ENCODE measurements at regions not wholly inside any gene's neighbourhood (a gene's known extent, or its start where the extent isn't known, plus 50 kb on each side); places are given as distances from the start of the nearest gene placed in this dataset.

DNA sequence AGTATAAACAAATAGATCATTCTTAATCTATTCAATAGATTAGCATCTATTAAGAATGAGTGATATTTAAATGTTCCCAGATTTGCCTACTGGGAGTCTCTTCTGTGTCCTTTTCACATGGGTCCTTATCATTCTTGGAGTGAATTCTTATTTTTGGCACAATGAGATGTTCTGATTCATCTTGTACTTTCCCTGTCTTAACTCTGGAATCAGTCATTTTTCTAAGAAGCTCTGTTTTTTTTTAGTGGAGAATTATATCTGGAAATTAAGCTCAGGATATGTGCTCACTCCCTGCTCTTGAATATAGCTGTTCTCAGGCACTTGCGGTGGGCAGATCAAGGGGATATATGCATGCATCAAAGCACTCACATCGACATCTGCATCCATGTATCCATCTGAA, 625.3 kb upstream of the HS3ST1 start:
- Histone ChIP-seq H3F3A (replicated peaks; ENCODE audit: insufficient read depth) (no peaks in the 10 kb centered on the region), H3K4me1 (ENCODE audit: control insufficient read depth in 1 of 2, insufficient read depth in 2 of 2, low read depth in 1 of 2, low read length in 1 of 2) (no peaks in the 10 kb centered on the region), H3K27me3 (ENCODE audit: insufficient read depth) (no peaks in the 10 kb centered on the region), H3K9me2 (no peaks in the 10 kb centered on the region), H3K36me3 (replicated peaks in 1 of 2; ENCODE audit: control insufficient read depth in 1 of 2, insufficient read depth in 2 of 2, low read length in 1 of 2) (no peaks in the 10 kb centered on the region), H3K9me3 (no peaks in the 10 kb centered on the region), H3K4me2 (no peak overlapping the region), H4K20me1 (ENCODE audit: insufficient read depth) (no peaks in the 10 kb centered on the region), H3K27ac (ENCODE audit: low read depth in 2 of 2, low read length in 1 of 2) (no peak overlapping the region), H3K4me3 (ENCODE audit: low read depth in 2 of 2, low read length in 1 of 2) (no peak overlapping the region), H3K9ac (no peak overlapping the region), H2AFZ (ENCODE audit: low read depth) (no peak overlapping the region), H3K79me2 (ENCODE audit: insufficient read depth) (no peaks in the 10 kb centered on the region)
- WGBS (ENCODE audit: low lambda C conversion rate), result 14% methylated on average over 2 of the region's 2 CpGs
- TF ChIP-seq EP300 (IDR thresholded peaks at IDR 0.05; ENCODE audit: borderline replicate concordance in 1 of 2, low read depth in 1 of 2, low read length in 1 of 2), result no peak
- TF ChIP-seq YY1 (IDR thresholded peaks at IDR 0.05; ENCODE audit: low read depth), result no peak
- TF ChIP-seq MEF2A (IDR thresholded peaks at IDR 0.05; ENCODE audit: borderline replicate concordance, low read depth), result no peak
- TF ChIP-seq TCF12 (IDR thresholded peaks at IDR 0.05), result no peak
- TF ChIP-seq, protein P1, sequence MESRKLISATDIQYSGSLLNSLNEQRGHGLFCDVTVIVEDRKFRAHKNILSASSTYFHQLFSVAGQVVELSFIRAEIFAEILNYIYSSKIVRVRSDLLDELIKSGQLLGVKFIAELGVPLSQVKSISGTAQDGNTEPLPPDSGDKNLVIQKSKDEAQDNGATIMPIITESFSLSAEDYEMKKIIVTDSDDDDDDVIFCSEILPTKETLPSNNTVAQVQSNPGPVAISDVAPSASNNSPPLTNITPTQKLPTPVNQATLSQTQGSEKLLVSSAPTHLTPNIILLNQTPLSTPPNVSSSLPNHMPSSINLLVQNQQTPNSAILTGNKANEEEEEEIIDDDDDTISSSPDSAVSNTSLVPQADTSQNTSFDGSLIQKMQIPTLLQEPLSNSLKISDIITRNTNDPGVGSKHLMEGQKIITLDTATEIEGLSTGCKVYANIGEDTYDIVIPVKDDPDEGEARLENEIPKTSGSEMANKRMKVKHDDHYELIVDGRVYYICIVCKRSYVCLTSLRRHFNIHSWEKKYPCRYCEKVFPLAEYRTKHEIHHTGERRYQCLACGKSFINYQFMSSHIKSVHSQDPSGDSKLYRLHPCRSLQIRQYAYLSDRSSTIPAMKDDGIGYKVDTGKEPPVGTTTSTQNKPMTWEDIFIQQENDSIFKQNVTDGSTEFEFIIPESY (IDR thresholded peaks at IDR 0.05; ENCODE audit: borderline replicate concordance, low read depth), result no peak
- TF ChIP-seq, protein P2, sequence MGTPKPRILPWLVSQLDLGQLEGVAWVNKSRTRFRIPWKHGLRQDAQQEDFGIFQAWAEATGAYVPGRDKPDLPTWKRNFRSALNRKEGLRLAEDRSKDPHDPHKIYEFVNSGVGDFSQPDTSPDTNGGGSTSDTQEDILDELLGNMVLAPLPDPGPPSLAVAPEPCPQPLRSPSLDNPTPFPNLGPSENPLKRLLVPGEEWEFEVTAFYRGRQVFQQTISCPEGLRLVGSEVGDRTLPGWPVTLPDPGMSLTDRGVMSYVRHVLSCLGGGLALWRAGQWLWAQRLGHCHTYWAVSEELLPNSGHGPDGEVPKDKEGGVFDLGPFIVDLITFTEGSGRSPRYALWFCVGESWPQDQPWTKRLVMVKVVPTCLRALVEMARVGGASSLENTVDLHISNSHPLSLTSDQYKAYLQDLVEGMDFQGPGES (IDR thresholded peaks at IDR 0.05; ENCODE audit: low read depth, low read length), result no peak
- no peak for TF ChIP-seq RAD21 (IDR thresholded peaks at IDR 0.05; ENCODE audit: low read length)
- TF ChIP-seq FOSL2 (IDR thresholded peaks at IDR 0.05; ENCODE audit: borderline replicate concordance, low read depth), result no peak
- TF ChIP-seq MXI1 (IDR thresholded peaks at IDR 0.05; ENCODE audit: low read depth, low read length), result no peak
- no peak for TF ChIP-seq FOXJ3 (CRISPR knock-in tag; IDR thresholded peaks at IDR 0.05)
- TF ChIP-seq, protein P3, sequence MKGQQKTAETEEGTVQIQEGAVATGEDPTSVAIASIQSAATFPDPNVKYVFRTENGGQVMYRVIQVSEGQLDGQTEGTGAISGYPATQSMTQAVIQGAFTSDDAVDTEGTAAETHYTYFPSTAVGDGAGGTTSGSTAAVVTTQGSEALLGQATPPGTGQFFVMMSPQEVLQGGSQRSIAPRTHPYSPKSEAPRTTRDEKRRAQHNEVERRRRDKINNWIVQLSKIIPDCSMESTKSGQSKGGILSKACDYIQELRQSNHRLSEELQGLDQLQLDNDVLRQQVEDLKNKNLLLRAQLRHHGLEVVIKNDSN (IDR thresholded peaks at IDR 0.05; ENCODE audit: borderline replicate concordance, low read depth), result no peak
- TF ChIP-seq, protein P4, sequence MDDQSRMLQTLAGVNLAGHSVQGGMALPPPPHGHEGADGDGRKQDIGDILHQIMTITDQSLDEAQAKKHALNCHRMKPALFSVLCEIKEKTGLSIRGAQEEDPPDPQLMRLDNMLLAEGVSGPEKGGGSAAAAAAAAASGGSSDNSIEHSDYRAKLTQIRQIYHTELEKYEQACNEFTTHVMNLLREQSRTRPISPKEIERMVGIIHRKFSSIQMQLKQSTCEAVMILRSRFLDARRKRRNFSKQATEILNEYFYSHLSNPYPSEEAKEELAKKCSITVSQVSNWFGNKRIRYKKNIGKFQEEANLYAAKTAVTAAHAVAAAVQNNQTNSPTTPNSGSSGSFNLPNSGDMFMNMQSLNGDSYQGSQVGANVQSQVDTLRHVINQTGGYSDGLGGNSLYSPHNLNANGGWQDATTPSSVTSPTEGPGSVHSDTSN (IDR thresholded peaks at IDR 0.05), result no peak
- TF ChIP-seq, protein P5, sequence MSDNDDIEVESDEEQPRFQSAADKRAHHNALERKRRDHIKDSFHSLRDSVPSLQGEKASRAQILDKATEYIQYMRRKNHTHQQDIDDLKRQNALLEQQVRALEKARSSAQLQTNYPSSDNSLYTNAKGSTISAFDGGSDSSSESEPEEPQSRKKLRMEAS (IDR thresholded peaks at IDR 0.05; ENCODE audit: low read depth), result no peak
- TF ChIP-seq CHD2 (IDR thresholded peaks at IDR 0.05; ENCODE audit: low read length, partially characterized antibody), result no peak
- POLR2A ChIA-PET, result no interaction called here
- no peak for DNase-seq
- CTCF ChIA-PET, result no interaction called here
